H1 (cell line): ENCODE measurements at regions not wholly inside any gene's neighbourhood (a gene's known extent, or its start where the extent isn't known, plus 50 kb on each side); places are given as distances from the start of the nearest gene placed in this dataset.

Source experiments
- CHD2 ChIP-seq: IDR thresholded peaks from 2 replicates; pipeline ENCODE4 v1.6.1; 2012; ENCODE audit warnings: low read length, improper control_type of control experiment
- HDAC6 ChIP-seq: IDR thresholded peaks from one replicate; pipeline ENCODE4 v1.7.1; 2012; ENCODE audit warnings: low read depth, mild to moderate bottlenecking, inconsistent platforms, low read length, moderate library complexity

GRCh38 chr14:71654810-71655209, 277.4 kb upstream of the RGS6 start (continued):
- TF ChIP-seq CHD2, result no peak
- no peak for TF ChIP-seq HDAC6
